SK-MEL-5 (cell line): ENCODE measurements at regions not wholly inside any gene's neighbourhood (a gene's known extent, or its start where the extent isn't known, plus 50 kb on each side); places are given as distances from the start of the nearest gene placed in this dataset.
"Not testable (repeated sequence)": the region's sequence is repeated elsewhere in the genome, so short reads cannot be mapped to it uniquely, and the experiment has no call there.

Experiments used
- DNase-seq: peaks from one replicate; pipeline ENCODE4 v3.0.0-alpha.2; 2016; ENCODE audit warnings: low read depth, low spot score
- in situ Hi-C: cut with HindIII; loops from 2 replicates; pipeline ENCODE4 v1.10.0; 2016; ENCODE audit warnings: low sequenced_read_pairs, high pct_unique_total_duplicates, low pct_unique_long_range_greater_than_20kb

- in situ Hi-C loops = loop anchor here (25.0 kb wide), 1 partner anchor 143 kb away; no protein-coding TSS in a partner anchor
Measured at GRCh38 chr7:73954861-73955260, 73.1 kb upstream of the ELN start.

DNA sequence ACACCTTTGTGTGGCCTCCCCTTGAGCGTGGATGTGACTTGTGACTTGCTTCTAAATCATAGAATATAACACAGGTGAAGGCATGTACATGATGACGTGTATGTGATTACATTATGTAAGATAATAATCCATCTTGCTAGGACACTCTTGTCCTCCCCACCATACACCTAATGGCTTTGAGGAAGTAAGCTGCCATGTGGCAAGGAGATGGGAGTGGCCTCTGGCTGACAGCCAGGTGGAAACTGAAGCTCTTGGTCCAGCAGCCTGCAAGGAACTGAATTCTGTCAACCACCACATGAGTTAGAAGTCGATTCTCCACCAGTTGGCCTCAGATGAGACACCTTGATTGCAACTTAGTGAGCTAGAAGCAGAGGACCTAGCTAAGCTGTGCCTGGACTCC lies 67.4 kb upstream of the ELN start:
- no peak for DNase-seq

More at GRCh38 chr7:73954861-73955260, 73.1 kb upstream of the ELN start:
- DNase-seq = no peak

GRCh38 chr7:73961991-73962390 lies 66.0 kb upstream of the ELN start:
- not testable (repeated sequence) for DNase-seq
- in situ Hi-C loops = loop anchor here (25.0 kb wide), 1 partner anchor 150 kb away; no protein-coding TSS in a partner anchor

More for the DNA sequence above, 67.4 kb upstream of the ELN start:
- in situ Hi-C loops = loop anchor here (25.0 kb wide), 1 partner anchor 148 kb away; no protein-coding TSS in a partner anchor

GRCh38 chr7:73963252-73963822 lies 64.6 kb upstream of the ELN start:
- no peak for DNase-seq
- in situ Hi-C loops = loop anchor here (25.0 kb wide), 1 partner anchor 151 kb away; no protein-coding TSS in a partner anchor

GRCh38 chr7:73964786-73965185 lies 63.2 kb upstream of the ELN start:
- in situ Hi-C loops = loop anchor here (25.0 kb wide), 1 partner anchor 152 kb away; no protein-coding TSS in a partner anchor
- DNase-seq = no peak

DNA sequence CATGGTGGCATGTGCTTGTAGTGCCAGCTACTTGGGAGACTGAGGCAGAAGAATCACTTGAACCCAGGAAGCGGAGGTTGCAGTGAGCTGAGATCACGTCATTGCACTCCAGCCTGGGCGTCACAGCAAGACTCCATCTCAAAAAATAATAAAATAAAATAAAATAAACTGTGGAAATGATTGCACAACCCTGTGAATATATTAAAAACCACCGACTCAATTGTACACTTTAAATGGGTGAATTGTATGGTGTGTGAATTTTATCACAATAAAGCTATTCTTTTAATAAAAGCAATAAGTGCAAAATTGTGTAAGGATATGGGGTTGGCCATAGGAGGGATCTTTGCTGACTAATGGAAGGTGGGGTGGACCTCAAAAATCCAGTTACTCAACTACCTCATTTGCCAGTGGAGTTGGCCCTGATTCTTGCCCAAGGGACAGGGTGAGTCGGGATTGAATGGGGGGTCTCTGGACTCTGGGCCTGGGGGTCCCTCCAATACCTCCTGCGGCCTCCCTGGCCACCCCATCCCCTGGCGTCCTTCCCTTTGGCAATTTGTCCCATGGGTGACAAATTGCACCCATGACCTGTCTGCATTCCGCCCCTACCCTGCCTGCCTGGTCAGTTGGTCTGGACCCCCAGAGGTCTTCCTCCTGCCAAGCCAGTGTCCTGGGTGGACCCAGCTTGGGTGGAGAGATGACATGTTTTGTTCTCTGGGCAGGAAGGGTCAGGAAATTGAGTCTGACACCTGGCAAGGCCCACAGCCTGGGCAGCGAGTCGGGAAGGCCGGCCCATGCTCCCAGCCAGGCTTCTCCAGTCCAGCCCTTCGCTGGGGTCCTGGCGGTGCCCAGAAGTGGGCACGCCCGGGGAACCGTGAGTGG lies 61.7 kb upstream of the ELN start:
- DNase-seq = no peak
- in situ Hi-C loops = loop anchor here (25.0 kb wide), 1 partner anchor 154 kb away; no protein-coding TSS in a partner anchor

- DNase-seq = no peak
- in situ Hi-C loops = loop anchor here (25.0 kb wide), 1 partner anchor 155 kb away; no protein-coding TSS in a partner anchor
Measured at GRCh38 chr7:73966941-73967831, 60.8 kb upstream of the ELN start.

DNA sequence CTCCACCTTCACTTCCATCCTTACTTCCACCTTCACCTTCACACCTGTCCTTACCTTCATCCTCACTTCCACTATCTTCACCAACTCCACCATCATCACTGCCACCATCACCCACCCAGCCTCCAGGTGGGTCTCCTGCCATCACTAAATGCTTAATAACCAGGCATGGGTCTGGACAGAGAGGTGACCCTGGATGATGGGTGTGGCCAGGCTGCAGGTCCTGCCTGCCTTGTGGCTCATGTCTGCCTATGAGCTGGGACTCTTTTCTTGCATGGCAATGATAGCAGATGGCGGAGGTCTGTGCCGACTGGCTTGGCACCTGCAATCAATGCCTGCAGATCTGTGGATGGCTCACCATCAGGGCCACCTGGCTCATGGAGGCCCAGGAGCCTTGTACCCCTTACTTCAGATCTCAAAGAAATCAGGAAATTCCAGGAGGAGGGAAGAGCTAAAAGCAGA lies 60.1 kb upstream of the ELN start:
- DNase-seq = no peak
- in situ Hi-C loops = loop anchor here (25.0 kb wide), 1 partner anchor 156 kb away; no protein-coding TSS in a partner anchor

- in situ Hi-C loops = loop anchor here (25.0 kb wide), 1 partner anchor 156 kb away; no protein-coding TSS in a partner anchor
- DNase-seq = no peak
Measured at GRCh38 chr7:73968487-73968886, 59.5 kb upstream of the ELN start.

DNA sequence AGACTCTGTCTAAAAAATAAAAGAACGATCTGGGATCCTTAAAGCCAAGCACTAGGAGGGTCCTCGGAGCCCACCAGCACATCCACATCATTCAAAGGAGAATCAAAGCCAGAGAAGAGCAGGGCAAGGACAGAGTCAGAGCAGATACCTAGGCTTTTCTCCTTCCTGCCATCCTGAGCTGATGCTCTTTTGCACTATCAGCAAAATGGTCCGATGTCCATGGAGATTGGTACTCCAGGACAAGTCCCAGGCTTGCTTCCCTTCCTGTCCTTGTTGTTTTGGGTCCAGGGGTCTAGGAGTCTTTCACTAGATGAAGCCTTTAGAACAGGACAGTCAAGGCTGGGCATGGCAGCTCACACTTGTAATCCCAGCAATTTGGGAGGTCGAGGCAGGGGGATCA lies 58.0 kb upstream of the ELN start:
- no peak for DNase-seq

GRCh38 chr7:73970801-73971229 lies 57.2 kb upstream of the ELN start:
- in situ Hi-C loops = loop anchor here (25.0 kb wide), 1 partner anchor 159 kb away; no protein-coding TSS in a partner anchor
- no peak for DNase-seq

More for the DNA sequence above, 58.0 kb upstream of the ELN start:
- in situ Hi-C loops = loop anchor here (25.0 kb wide), 1 partner anchor 158 kb away; no protein-coding TSS in a partner anchor

DNA sequence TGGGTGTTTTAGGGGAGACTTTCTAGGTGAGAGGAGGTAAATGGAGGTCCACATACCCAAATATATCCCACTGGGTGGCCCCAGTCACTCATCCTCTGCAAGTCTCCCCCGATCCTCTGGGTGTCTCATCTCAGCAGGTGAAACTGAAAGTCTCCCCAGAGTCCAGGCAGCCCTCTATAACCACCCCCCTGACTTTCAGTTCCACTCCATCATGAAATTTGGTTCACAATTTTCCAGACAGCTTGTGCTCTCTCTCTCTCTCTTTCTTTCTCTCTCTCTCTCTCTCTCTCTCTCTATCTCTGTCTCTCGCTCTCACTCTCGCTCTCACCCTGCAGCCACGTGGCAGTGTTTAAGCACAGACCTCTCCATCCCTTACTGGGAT lies 56.7 kb upstream of the ELN start:
- in situ Hi-C loops = loop anchor here (25.0 kb wide), 1 partner anchor 159 kb away; no protein-coding TSS in a partner anchor
- no peak for DNase-seq

DNA sequence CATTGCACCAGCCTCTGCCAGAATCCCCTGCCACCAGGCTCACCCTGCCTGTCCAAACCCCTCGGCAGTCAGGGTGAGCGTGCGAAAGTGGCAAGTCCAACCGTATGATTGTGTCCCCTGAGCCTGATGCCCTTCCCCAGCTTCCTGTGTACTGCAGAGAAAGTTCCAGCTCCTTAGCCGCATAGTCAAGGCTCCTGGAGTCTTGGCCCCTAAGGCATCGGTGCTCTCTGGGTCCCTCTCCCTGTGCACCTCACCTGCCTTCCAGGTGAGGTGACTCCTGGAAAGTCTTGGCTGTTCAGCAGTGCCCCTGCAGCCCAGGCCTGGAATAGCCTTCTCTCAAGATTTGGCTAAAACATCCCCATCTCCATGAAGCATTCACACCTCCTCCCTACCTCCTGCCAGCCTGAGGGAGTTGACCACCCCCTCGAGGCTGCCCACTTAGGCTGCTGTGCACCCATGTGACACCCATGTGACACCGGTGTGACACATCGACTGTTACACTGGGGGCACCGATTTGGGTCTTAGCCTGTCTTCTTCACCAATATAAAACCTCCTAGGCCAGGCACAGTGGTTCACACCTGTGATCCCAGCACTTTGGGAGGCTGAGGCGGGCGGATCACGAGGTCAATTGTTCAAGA lies 56.1 kb upstream of the ELN start:
- in situ Hi-C loops = loop anchor here (25.0 kb wide), 1 partner anchor 160 kb away; no protein-coding TSS in a partner anchor
- DNase-seq = peak; percentile 25

- in situ Hi-C loops = loop anchor here (25.0 kb wide), 1 partner anchor 160 kb away; no protein-coding TSS in a partner anchor
- no peak for DNase-seq
Measured at GRCh38 chr7:73972614-73973013, 55.4 kb upstream of the ELN start.

DNA sequence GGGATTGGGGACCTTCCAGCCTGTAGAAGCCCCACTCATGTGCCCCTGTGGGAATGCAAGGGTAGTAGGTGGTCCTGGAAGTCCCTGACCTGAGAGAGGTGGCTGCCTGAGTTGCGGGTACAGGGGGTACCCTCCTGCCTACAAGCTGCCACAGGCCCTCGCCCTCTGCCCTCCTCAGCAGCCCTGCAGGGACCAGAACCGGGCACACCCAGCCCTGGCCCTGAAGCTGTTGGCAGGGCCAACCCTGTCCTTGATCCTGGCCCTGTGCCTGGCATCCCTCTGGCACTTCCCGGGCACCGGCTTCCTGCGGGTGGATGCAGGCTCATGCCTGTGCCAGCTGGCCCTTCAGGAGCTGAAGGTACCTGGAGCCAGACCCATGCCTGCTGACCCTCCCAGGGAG lies 54.9 kb upstream of the ELN start:
- DNase-seq = no peak
- in situ Hi-C loops = loop anchor here (25.0 kb wide), 1 partner anchor 161 kb away; no protein-coding TSS in a partner anchor

DNA sequence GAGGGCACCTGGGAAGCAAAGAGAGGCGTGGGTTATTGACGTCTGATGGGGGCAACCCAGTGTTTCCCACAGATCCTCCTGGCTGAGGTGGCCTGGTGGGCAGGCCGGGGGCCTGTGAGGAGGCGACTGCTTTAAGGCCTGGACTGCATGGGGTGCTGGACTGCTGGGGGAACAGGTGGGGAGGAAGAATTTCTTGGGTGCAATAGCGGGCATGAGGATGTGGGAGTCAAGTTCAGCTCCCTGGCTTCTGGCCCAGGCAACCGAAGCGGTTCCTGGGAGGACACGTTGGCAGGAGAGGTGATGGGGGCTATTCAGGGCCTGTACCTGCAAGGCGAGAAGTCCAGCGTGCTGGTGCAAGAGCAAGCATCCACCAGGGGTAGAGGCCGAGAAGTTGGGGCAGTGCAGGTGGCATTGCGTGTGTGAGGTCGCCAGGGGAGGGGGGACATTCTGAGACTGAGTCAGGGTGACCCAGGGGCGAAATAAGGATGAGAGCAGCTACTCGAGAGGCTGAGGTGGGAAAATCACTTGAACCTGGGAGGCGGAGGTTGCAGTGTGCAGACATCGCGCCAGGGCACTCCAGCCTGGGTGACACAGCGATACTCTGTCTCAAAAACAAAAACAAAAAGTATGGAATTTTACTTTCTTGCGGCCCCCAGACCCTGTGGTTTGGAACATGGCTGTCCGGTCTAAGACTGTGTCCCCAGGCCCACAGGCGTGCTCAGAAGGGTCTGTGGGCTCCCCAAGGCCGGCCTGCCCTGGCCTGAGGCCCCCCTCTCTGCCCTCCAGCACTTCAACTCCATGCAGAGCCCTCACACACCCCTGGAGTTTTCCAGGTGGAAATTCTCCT lies 53.6 kb upstream of the ELN start:
- no peak for DNase-seq
- in situ Hi-C loops = loop anchor here (25.0 kb wide), 1 partner anchor 162 kb away; no protein-coding TSS in a partner anchor
